ENCODE measurements at regions not wholly inside any gene's neighbourhood (a gene's known extent, or its start where the extent isn't known, plus 50 kb on each side); places are given as distances from the start of the nearest gene placed in this dataset.
"Not testable (repeated sequence)": the region's sequence is repeated elsewhere in the genome, so short reads cannot be mapped to it uniquely, and the experiment has no call there.

GRCh38 chr17:45672792-45673191, 111.3 kb upstream of the CRHR1 start:
- no peaks in the 10 kb centered on the region for H3K36me3 Mint-ChIP-seq (ENCODE audit: low read depth)
- intact Hi-C loops (cut with micrococcal nuclease) = no loop called here
- H3K27me3 Mint-ChIP-seq = peaks cover 9% of the 10 kb centered on the region
- no peak overlapping the region for H3K27ac Mint-ChIP-seq
- H3K4me1 Mint-ChIP-seq (ENCODE audit: low read depth) = no peaks in the 10 kb centered on the region
- H3K4me3 Mint-ChIP-seq = no peak overlapping the region
- H3K9me3 Mint-ChIP-seq = no peaks in the 10 kb centered on the region

- H3K4me3 Mint-ChIP-seq; intact Hi-C loops (cut with micrococcal nuclease); H3K9me3 Mint-ChIP-seq; H3K27ac Mint-ChIP-seq; H3K36me3 Mint-ChIP-seq (ENCODE audit: low read depth); H3K4me1 Mint-ChIP-seq (ENCODE audit: low read depth): not testable (repeated sequence)
- peaks cover 11% of the 10 kb centered on the region for H3K27me3 Mint-ChIP-seq
These were observed 110.4 kb upstream of the CRHR1 start for GRCh38 chr17:45673759-45674158.

GRCh38 chr17:45675012-45675411, 109.1 kb upstream of the CRHR1 start:
- Mint-ChIP-seq H3K27me3 (peaks cover 11% of the 10 kb centered on the region), H3K27ac (no peak overlapping the region), H3K4me3 (no peak overlapping the region), H3K9me3 (peaks cover 5% of the 10 kb centered on the region), H3K36me3 (ENCODE audit: low read depth) (no peaks in the 10 kb centered on the region), H3K4me1 (ENCODE audit: low read depth) (no peaks in the 10 kb centered on the region)
- intact Hi-C loops (cut with micrococcal nuclease) = no loop called here

- H3K27ac Mint-ChIP-seq = no peak overlapping the region
- peaks cover 5% of the 10 kb centered on the region for H3K9me3 Mint-ChIP-seq
- H3K27me3 Mint-ChIP-seq = peaks cover 13% of the 10 kb centered on the region
- H3K36me3 Mint-ChIP-seq (ENCODE audit: low read depth) = no peaks in the 10 kb centered on the region
- H3K4me3 Mint-ChIP-seq = no peak overlapping the region
- no peaks in the 10 kb centered on the region for H3K4me1 Mint-ChIP-seq (ENCODE audit: low read depth)
- intact Hi-C loops (cut with micrococcal nuclease) = no loop called here
These were observed 108.2 kb upstream of the CRHR1 start for GRCh38 chr17:45675892-45676291.

- Mint-ChIP-seq H3K36me3 (ENCODE audit: low read depth) (no peaks in the 10 kb centered on the region), H3K4me1 (ENCODE audit: low read depth) (no peaks in the 10 kb centered on the region), H3K9me3 (peaks cover 5% of the 10 kb centered on the region), H3K27ac (no peak overlapping the region), H3K27me3 (peaks cover 17% of the 10 kb centered on the region), H3K4me3 (no peak overlapping the region)
- intact Hi-C loops (cut with micrococcal nuclease) = no loop called here
These were observed 107.4 kb upstream of the CRHR1 start for GRCh38 chr17:45676695-45677094.

GRCh38 chr17:45677770-45678169, 106.3 kb upstream of the CRHR1 start:
- Mint-ChIP-seq H3K9me3 (peaks cover 5% of the 10 kb centered on the region), H3K4me1 (ENCODE audit: low read depth) (no peaks in the 10 kb centered on the region), H3K27ac (no peak overlapping the region), H3K4me3 (no peak overlapping the region), H3K27me3 (peaks cover 20% of the 10 kb centered on the region), H3K36me3 (ENCODE audit: low read depth) (no peaks in the 10 kb centered on the region)
- intact Hi-C loops (cut with micrococcal nuclease) = no loop called here

- H3K27ac Mint-ChIP-seq = no peak overlapping the region
- peaks cover 20% of the 10 kb centered on the region for H3K27me3 Mint-ChIP-seq
- H3K36me3 Mint-ChIP-seq (ENCODE audit: low read depth) = no peaks in the 10 kb centered on the region
- H3K4me1 Mint-ChIP-seq (ENCODE audit: low read depth) = no peaks in the 10 kb centered on the region
- H3K4me3 Mint-ChIP-seq = no peak overlapping the region
- intact Hi-C loops (cut with micrococcal nuclease) = no loop called here
- H3K9me3 Mint-ChIP-seq = peaks cover 5% of the 10 kb centered on the region
These were observed 104.7 kb upstream of the CRHR1 start for GRCh38 chr17:45679426-45679825.

GRCh38 chr17:45680360-45680759, 103.8 kb upstream of the CRHR1 start:
- H3K4me3 Mint-ChIP-seq = no peak overlapping the region
- H3K27me3 Mint-ChIP-seq = peaks cover 15% of the 10 kb centered on the region
- no peak overlapping the region for H3K27ac Mint-ChIP-seq
- H3K36me3 Mint-ChIP-seq (ENCODE audit: low read depth) = no peaks in the 10 kb centered on the region
- no peaks in the 10 kb centered on the region for H3K4me1 Mint-ChIP-seq (ENCODE audit: low read depth)
- intact Hi-C loops (cut with micrococcal nuclease) = no loop called here
- H3K9me3 Mint-ChIP-seq = peaks cover 5% of the 10 kb centered on the region

- Mint-ChIP-seq H3K4me3 (no peak overlapping the region), H3K4me1 (ENCODE audit: low read depth) (no peaks in the 10 kb centered on the region), H3K27ac (no peak overlapping the region)
These were observed 102.4 kb upstream of the CRHR1 start for GRCh38 chr17:45681706-45682105.

GRCh38 chr17:45686250-45686649, 97.9 kb upstream of the CRHR1 start:
- no peaks in the 10 kb centered on the region for H3K4me1 Mint-ChIP-seq (ENCODE audit: low read depth)

More at GRCh38 chr17:45681706-45682105, 102.4 kb upstream of the CRHR1 start:
- peaks cover 5% of the 10 kb centered on the region for H3K9me3 Mint-ChIP-seq
- no peaks in the 10 kb centered on the region for H3K36me3 Mint-ChIP-seq (ENCODE audit: low read depth)
- intact Hi-C loops (cut with micrococcal nuclease) = no loop called here
- peaks cover 13% of the 10 kb centered on the region for H3K27me3 Mint-ChIP-seq

GRCh38 chr17:45687594-45687993, 96.5 kb upstream of the CRHR1 start:
- H3K9me3 Mint-ChIP-seq = no peaks in the 10 kb centered on the region
- no peaks in the 10 kb centered on the region for H3K36me3 Mint-ChIP-seq (ENCODE audit: low read depth)
- no peak overlapping the region for H3K4me3 Mint-ChIP-seq
- no peak overlapping the region for H3K27ac Mint-ChIP-seq
- no peaks in the 10 kb centered on the region for H3K4me1 Mint-ChIP-seq (ENCODE audit: low read depth)
- intact Hi-C loops (cut with micrococcal nuclease) = no loop called here
- peaks cover 29% of the 10 kb centered on the region for H3K27me3 Mint-ChIP-seq

More at GRCh38 chr17:45686250-45686649, 97.9 kb upstream of the CRHR1 start:
- Mint-ChIP-seq H3K36me3 (ENCODE audit: low read depth) (no peaks in the 10 kb centered on the region), H3K27me3 (peaks cover 32% of the 10 kb centered on the region), H3K9me3 (no peaks in the 10 kb centered on the region), H3K4me3 (no peak overlapping the region), H3K27ac (no peak overlapping the region)
- intact Hi-C loops (cut with micrococcal nuclease) = no loop called here

GRCh38 chr17:45688353-45688752, 95.8 kb upstream of the CRHR1 start:
- intact Hi-C loops (cut with micrococcal nuclease) = no loop called here
- Mint-ChIP-seq H3K36me3 (ENCODE audit: low read depth) (no peaks in the 10 kb centered on the region), H3K4me3 (no peak overlapping the region), H3K27me3 (peaks cover 29% of the 10 kb centered on the region), H3K4me1 (ENCODE audit: low read depth) (no peaks in the 10 kb centered on the region), H3K27ac (no peak overlapping the region), H3K9me3 (no peaks in the 10 kb centered on the region)

GRCh38 chr17:45688820-45689219, 95.3 kb upstream of the CRHR1 start:
- Mint-ChIP-seq H3K36me3 (ENCODE audit: low read depth) (no peaks in the 10 kb centered on the region), H3K27me3 (peaks cover 29% of the 10 kb centered on the region), H3K9me3 (no peaks in the 10 kb centered on the region), H3K27ac (no peak overlapping the region), H3K4me3 (no peak overlapping the region), H3K4me1 (ENCODE audit: low read depth) (no peaks in the 10 kb centered on the region)
- intact Hi-C loops (cut with micrococcal nuclease) = no loop called here

- no peaks in the 10 kb centered on the region for H3K36me3 Mint-ChIP-seq (ENCODE audit: low read depth)
- no peak overlapping the region for H3K27ac Mint-ChIP-seq
- H3K9me3 Mint-ChIP-seq = no peaks in the 10 kb centered on the region
- H3K27me3 Mint-ChIP-seq = peaks cover 29% of the 10 kb centered on the region
- no peaks in the 10 kb centered on the region for H3K4me1 Mint-ChIP-seq (ENCODE audit: low read depth)
- intact Hi-C loops (cut with micrococcal nuclease) = no loop called here
- no peak overlapping the region for H3K4me3 Mint-ChIP-seq
These were observed 94.7 kb upstream of the CRHR1 start for GRCh38 chr17:45689451-45689850.

GRCh38 chr17:45690625-45691275, 93.4 kb upstream of the CRHR1 start:
- no peak overlapping the region for H3K27ac Mint-ChIP-seq
- H3K4me1 Mint-ChIP-seq (ENCODE audit: low read depth) = no peaks in the 10 kb centered on the region
- H3K4me3 Mint-ChIP-seq = no peak overlapping the region
- H3K27me3 Mint-ChIP-seq = peaks cover 35% of the 10 kb centered on the region
- intact Hi-C loops (cut with micrococcal nuclease) = no loop called here
- no peaks in the 10 kb centered on the region for H3K36me3 Mint-ChIP-seq (ENCODE audit: low read depth)
- H3K9me3 Mint-ChIP-seq = no peaks in the 10 kb centered on the region

Data from dendritic cell treated with granulocyte-macrophage colony-stimulating factor and Interleukin-4, amounts not matched to agents 40 ng/mL and 50 ng/mL, for 4 days (primary cell).